ENCODE measurements at regions not wholly inside any gene's neighbourhood (a gene's known extent, or its start where the extent isn't known, plus 50 kb on each side); places are given as distances from the start of the nearest gene placed in this dataset.
A peak's percentile ranks its signal among the peaks of the same experiment; 100 is the strongest.
"Not testable (repeated sequence)": the region's sequence is repeated elsewhere in the genome, so short reads cannot be mapped to it uniquely, and the experiment has no call there.

- no peak for DNase-seq
Observed at GRCh38 chr6:156687789-156688619, 89.2 kb upstream of the ARID1B start.

DNA sequence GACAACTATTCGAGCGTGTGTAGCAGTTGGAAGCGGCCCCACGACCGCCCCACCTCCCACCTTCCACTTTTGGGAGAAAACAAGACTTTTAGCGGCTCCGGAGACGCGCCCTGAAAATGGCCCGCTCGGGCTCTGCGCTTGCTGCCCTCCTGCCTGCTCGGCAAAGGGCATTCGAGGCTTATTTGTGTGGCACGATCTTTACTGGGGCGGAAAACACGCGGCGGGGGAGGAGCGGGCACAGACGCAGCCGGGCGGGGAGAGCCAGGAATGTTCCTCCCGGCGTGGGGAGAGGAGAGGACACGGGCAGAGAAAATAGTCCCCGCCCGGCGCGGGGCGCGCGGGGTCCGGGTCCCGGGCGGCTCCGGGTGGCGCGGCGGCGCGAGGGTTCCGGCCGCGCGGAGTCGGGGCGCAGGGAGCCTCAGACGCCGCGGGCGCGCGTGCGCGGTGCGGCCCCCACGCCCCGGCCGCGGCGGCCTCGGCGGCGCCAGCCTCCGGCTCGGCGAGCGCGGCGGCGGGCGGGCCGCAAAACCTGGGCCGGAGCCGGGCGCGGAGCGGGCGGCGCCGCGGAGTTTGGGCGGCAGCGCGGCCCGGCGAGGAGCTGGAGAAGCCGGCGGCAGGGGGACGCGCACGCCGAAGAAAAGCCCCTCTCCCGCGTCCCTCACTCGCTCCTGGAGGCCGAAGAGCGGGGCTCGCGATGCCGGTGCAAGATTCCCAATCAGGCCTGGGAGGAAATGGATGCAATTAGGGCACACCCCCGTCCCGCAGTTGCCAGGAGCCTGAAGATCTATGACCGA lies 90.0 kb upstream of the ARID1B start:
- peak; percentile 84 for DNase-seq

DNA sequence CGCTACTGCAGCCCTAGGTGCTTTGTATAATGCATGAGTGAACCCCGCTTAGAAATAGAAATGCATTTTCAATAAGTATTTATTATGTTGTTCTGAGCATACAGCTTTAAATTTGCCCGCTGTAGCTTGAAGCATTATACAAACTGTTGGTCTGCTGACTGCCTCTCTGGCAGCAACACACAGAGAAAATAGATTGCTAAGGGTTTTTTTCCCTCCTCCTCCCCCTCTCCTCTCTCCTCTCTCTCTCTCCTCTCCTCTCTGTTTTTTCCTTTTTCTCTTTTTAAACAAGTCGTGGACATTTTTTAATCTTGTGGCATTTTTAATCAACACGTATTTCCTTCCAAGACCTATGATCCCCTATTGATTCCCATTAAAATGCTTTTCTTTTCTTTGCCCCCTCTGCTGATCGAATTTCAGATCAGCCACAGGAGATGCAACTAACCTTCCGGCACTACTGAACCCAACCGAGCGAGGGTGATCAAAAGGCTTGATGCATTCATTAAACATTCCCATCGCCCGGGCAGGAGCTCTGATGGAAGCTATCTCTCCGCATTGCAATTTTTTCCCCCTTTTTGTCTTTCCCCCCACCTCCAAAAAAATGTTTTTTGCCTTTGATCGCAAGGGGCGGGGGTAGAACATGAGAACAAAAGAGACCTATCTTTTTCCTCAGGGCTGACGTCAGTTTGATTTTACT lies 90.7 kb upstream of the ARID1B start:
- DNase-seq = no peak

GRCh38 chr6:156685823-156686222 lies 91.4 kb upstream of the ARID1B start:
- DNase-seq = no peak

GRCh38 chr6:156683821-156684220 lies 93.4 kb upstream of the ARID1B start:
- no peak for DNase-seq

GRCh38 chr6:156676721-156677120 lies 100.5 kb upstream of the ARID1B start:
- DNase-seq = no peak

- no peak for DNase-seq
Observed at GRCh38 chr6:156674197-156674596, 103.0 kb upstream of the ARID1B start.

- DNase-seq = not testable (repeated sequence)
Observed at GRCh38 chr6:156670097-156670496, 107.1 kb upstream of the ARID1B start.

DNA sequence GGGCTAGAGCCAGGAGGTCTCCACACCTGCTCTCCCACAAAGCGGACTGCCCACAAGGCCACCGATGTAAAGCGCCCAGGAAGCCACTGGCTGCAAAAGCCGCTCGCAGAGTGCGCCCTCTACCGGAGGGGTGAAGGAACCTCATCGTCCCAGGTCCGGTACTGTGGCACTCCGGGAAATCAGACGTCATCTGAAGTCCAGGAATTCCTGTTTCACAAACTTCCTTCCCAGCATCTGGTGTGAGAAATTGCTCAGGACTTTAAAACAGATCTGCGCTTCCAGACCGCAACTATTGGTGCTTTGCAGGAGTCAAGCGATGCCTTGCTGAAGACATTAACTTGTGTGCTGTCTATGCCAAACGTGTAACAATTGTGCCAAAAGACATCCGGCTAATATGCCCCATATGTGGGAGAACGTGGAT lies 115.1 kb upstream of the ARID1B start:
- DNase-seq = no peak

GRCh38 chr6:156660389-156660788 lies 116.8 kb upstream of the ARID1B start:
- DNase-seq = no peak

- DNase-seq = no peak
Observed at GRCh38 chr6:156659822-156660198, 117.4 kb upstream of the ARID1B start.

- DNase-seq = no peak
Observed at GRCh38 chr6:156658966-156659821, 118.0 kb upstream of the ARID1B start.

DNA sequence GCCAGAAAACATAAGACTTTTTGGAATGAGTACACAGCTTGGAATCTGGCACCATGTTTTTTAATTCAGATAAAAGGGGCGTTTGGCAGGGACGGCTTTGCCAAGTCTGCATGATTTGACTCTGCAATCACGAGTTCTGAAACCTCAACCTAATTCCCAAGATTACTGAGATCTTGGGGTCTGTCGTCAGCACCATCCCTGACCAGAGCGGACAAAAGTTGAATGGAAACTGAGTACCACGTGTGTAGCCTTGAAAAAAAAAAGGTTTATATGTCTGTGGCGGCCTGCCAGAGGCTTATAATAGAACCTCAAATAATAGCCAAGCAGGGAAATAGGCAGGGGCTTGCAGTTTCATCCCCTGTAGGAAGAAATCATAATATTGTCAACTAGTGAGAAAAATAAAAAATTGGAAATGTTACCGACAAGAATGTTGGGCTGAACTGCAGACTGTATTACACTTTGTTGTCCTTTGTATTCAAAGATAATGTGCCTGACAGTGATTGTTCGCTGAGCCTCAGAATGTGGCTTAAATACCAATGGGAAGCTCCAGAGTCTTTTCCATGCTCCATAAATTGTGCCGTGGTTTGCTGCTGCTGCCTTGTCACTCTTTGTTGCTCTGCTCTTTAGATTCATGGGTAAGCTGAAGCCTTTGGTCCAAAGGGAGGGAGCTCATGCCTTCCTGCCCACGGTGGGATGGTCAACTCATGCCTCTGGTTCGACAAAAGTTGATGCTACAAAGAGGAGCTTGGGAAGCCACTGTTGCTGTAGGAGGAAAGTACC lies 118.8 kb upstream of the ARID1B start:
- DNase-seq = no peak

GRCh38 chr6:156657296-156657695 lies 119.9 kb upstream of the ARID1B start:
- no peak for DNase-seq

DNA sequence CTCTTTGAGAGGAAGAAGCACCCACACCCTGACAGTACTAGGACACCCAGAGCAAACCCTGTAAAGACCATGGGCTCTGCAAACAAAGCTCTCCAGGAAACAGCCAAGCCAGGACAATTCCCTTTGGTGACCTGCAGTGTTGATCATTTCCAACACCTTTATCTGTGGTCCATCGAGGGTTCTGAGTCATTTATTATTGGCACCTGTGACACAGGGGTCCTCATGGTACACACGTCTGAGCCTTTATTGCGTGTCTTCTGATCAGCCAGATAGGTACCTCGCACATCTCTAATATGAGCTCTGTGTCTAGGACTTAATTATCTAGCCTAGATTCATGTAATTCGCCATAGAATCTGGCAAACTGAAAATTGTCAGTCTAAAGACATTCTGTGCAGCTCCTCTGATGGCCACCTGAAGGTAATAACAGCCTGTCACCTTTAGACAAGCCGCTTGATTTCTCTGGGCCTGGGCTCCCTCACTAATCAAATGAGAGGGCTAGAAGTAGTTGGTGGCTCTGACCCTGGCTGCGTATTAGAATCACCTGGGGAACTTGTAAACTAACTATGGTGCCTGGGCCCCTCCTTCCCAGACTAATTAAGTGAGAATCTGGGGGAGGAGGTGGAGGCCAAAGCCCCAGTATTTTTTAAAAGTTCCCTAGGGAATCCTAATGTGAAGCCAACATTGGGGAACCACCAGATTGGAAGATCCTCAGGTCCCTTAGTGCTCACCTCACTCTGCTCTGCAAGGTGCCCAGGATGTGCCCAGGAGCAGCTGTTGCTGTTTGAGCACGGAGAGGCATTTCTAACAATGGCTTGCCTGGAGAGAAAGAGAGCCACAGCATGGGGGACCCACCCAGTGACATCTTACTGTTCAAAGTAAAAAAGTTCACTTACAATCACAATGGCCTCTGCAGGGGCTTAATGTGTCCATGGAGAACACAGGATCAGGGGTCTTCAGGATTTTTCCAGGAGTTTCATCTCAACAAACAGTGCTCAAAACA lies 122.0 kb upstream of the ARID1B start:
- DNase-seq = no peak

DNA sequence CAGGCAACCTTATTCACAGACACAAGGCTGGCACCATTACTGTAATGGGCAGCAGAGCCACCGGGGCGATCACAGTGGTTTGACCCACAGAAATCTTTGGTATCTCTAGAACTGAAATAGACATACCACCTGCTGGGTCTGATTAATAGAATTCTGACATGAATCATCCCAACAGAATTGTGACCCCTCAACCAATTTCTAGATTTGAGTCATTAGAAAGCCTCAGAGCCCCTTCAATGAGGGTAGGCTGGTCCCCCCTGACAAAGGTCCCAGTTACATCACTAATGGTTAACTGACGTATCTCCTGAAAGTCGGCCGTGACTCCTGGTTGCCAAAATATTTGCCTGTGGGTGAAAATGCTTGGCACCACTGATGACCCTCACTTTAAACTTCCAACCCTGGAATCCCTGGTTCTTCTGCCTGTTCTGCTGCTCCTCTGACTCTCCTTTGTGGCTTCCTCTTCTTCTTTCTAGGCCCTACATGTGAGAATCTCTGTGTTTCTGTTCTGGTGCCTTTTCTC lies 124.9 kb upstream of the ARID1B start:
- DNase-seq = no peak

DNA sequence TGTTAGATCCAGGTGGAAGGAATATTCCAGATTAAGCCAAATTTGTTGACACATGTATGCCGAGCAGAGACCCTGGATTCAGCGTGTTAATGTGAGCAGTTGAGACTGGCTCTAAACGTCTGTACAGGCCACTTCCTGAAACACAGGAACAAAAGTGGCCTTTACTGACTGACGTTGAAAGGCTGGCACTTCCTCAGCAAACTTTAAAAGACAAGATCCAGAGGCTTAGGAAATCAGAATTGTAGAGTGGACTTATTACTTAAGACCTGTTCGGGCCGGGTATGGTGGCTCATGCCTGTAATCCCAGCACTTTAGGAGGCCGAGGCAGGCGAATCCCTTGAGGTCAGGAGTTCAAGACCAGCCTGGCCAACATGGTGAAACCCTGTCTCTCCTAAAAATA lies 125.7 kb upstream of the ARID1B start:
- no peak for DNase-seq

DNA sequence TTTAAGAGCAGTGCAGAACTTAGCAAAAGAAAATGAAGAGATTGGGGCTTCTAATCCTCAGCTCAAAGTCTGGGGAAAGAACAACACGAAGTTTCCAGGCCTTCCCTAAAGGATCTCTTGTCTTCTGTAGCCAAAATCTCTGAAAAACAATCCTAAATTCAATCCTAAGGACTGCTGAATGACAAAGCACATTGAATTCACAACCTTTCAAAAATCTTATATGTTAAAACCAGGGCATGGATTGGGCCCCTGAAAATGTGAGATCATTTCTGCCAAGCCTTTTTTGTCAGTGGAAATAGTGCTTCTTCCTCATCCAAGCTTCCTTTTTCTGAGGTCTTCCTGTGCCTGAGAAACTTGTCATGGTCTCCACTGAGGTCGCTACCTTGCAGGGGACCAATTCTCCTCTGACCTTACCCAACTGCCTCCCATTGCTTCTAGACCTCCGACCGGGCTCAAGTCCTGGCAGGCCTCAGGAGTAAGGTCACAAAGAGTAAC lies 126.2 kb upstream of the ARID1B start:
- no peak for DNase-seq

DNA sequence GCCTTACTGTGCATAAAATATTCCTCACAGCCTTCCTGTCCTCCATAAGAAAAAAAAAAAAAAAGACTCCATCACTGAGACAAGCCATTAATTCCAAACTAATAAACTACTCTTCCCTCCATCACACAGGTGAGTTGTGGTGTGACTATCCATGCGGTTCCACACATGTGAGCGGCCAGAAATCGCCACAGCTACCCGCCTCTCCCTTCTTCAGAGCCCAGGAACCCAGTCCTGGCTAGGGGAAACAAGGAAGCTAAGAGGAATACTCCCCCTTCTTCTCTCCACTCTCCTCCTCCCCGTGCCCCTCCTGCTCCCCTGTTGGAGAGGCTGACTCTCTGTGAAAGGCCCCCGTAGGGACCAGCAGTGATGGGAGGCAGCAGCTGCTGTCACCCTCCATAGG lies 128.6 kb upstream of the ARID1B start:
- DNase-seq = no peak

DNA sequence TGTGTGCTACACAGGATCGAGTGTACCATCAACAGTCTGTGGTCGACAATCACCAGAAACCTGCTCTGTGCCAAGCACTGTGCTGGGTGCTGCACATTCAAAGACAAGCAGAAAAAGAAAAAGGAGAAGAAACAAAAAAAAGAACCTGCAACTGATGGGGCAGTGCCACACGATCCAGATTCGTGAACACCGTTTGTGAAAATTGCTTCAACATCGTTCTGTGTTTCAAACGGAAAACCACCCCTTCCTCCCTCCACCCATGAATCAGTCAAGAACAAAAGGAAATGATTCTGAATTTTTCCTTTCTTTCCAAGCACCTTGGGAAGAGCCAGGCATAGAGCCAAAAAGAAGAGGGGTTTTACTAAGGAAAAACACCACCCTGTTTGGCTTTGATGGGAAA lies 129.2 kb upstream of the ARID1B start:
- no peak for DNase-seq
